ENCODE measurements at regions not wholly inside any gene's neighbourhood (a gene's known extent, or its start where the extent isn't known, plus 50 kb on each side); places are given as distances from the start of the nearest gene placed in this dataset.
"Not testable (repeated sequence)": the region's sequence is repeated elsewhere in the genome, so short reads cannot be mapped to it uniquely, and the experiment has no call there.

DNA sequence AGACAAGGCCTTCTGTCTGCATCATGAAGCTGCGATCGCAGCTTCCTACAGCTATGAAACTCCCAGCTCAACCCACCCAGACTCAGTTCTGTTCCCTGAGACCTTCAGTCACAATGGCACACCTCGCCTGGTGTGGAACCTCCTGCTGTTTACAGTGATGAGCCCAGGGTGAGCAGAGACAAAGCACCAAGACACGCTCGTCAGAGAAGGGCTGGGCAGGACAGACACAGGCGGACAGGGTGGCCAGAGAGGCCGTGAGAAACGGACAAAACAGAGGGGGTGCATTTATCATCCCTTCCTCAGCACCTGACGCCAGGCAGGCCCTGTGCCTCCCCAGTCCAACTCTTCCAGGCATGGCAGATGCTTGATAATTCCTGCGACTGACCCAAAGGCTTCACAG is 178.2 kb downstream of the LMLN start:
- TF ChIP-seq, protein P1, sequence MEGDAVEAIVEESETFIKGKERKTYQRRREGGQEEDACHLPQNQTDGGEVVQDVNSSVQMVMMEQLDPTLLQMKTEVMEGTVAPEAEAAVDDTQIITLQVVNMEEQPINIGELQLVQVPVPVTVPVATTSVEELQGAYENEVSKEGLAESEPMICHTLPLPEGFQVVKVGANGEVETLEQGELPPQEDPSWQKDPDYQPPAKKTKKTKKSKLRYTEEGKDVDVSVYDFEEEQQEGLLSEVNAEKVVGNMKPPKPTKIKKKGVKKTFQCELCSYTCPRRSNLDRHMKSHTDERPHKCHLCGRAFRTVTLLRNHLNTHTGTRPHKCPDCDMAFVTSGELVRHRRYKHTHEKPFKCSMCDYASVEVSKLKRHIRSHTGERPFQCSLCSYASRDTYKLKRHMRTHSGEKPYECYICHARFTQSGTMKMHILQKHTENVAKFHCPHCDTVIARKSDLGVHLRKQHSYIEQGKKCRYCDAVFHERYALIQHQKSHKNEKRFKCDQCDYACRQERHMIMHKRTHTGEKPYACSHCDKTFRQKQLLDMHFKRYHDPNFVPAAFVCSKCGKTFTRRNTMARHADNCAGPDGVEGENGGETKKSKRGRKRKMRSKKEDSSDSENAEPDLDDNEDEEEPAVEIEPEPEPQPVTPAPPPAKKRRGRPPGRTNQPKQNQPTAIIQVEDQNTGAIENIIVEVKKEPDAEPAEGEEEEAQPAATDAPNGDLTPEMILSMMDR (IDR thresholded peaks at IDR 0.05; ENCODE audit: low read depth, low read length, missing input control) = not testable (repeated sequence)
- TF ChIP-seq, protein P2, sequence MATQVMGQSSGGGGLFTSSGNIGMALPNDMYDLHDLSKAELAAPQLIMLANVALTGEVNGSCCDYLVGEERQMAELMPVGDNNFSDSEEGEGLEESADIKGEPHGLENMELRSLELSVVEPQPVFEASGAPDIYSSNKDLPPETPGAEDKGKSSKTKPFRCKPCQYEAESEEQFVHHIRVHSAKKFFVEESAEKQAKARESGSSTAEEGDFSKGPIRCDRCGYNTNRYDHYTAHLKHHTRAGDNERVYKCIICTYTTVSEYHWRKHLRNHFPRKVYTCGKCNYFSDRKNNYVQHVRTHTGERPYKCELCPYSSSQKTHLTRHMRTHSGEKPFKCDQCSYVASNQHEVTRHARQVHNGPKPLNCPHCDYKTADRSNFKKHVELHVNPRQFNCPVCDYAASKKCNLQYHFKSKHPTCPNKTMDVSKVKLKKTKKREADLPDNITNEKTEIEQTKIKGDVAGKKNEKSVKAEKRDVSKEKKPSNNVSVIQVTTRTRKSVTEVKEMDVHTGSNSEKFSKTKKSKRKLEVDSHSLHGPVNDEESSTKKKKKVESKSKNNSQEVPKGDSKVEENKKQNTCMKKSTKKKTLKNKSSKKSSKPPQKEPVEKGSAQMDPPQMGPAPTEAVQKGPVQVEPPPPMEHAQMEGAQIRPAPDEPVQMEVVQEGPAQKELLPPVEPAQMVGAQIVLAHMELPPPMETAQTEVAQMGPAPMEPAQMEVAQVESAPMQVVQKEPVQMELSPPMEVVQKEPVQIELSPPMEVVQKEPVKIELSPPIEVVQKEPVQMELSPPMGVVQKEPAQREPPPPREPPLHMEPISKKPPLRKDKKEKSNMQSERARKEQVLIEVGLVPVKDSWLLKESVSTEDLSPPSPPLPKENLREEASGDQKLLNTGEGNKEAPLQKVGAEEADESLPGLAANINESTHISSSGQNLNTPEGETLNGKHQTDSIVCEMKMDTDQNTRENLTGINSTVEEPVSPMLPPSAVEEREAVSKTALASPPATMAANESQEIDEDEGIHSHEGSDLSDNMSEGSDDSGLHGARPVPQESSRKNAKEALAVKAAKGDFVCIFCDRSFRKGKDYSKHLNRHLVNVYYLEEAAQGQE (IDR thresholded peaks at IDR 0.05) = not testable (repeated sequence)
- not testable (repeated sequence) for TF ChIP-seq RAD21 (IDR thresholded peaks at IDR 0.05)
